ENCODE measurements at regions not wholly inside any gene's neighbourhood (a gene's known extent, or its start where the extent isn't known, plus 50 kb on each side); places are given as distances from the start of the nearest gene placed in this dataset.

DNA sequence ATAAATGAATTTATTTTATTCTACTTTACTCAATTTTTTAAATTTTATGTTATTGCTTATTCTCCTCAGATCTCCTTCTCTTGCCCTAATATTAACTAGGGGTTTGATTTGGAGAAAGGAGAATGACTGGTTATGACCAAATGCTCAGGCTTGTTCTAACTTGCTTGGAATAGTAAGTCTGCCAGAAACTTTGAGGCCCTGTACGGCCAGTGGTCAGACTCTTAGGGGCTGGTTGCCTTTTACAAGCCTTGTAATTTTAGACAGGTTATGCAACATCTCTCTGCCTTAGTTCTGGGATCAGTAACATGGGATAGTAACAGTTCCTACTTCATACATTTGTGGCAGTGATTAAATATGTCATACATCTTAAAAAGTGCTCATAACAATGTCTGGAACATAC lies 279.5 kb downstream of the DUSP10 start:
- Histone ChIP-seq H3K36me3 (no peaks in the 10 kb centered on the region), H3K9me3 (no peaks in the 10 kb centered on the region), H3K27me3 (no peaks in the 10 kb centered on the region), H3K4me1 (ENCODE audit: insufficient read depth) (peaks cover 1% of the 10 kb centered on the region), H3K27ac (no peak overlapping the region), H3K4me3 (no peak overlapping the region)
- intact Hi-C loops (cut with DNase I) = no loop called here
- WGBS, 3 donors = 70 to 92% (median 71%) methylated on average over 1 of the region's 1 CpG
- DNase-seq = no peak
- TF ChIP-seq, protein P1, sequence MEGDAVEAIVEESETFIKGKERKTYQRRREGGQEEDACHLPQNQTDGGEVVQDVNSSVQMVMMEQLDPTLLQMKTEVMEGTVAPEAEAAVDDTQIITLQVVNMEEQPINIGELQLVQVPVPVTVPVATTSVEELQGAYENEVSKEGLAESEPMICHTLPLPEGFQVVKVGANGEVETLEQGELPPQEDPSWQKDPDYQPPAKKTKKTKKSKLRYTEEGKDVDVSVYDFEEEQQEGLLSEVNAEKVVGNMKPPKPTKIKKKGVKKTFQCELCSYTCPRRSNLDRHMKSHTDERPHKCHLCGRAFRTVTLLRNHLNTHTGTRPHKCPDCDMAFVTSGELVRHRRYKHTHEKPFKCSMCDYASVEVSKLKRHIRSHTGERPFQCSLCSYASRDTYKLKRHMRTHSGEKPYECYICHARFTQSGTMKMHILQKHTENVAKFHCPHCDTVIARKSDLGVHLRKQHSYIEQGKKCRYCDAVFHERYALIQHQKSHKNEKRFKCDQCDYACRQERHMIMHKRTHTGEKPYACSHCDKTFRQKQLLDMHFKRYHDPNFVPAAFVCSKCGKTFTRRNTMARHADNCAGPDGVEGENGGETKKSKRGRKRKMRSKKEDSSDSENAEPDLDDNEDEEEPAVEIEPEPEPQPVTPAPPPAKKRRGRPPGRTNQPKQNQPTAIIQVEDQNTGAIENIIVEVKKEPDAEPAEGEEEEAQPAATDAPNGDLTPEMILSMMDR (IDR thresholded peaks at IDR 0.05) = no peak
- TF ChIP-seq POLR2A (IDR thresholded peaks at IDR 0.05) = no peak
- no peak for TF ChIP-seq EP300 (IDR thresholded peaks at IDR 0.05)

DNA sequence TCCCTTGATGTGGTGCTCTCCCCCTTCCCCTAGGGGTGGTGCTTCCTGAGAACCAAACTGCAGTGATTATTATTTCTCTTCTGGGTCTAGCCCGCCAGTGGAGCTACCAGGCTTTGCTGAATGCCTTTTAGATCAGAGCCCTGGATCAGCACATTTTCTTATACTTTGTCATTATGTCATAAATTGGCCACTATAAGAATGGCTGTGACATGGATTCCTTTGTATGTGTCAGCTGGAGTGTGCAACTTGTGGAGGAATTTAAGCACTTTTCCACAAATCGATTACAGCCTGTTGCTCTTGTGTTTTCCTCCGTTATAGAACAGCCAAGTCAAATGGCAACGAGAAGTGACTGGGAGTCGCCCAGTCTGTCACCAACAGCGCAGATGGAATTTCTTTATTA lies 273.3 kb downstream of the DUSP10 start:
- no peaks in the 10 kb centered on the region for H3K27me3 ChIP-seq
- WGBS, 3 donors = 85 to 91% (median 86%) methylated on average over 6 of the region's 6 CpGs
- H3K9me3 ChIP-seq = no peaks in the 10 kb centered on the region
- H3K4me1 ChIP-seq (ENCODE audit: insufficient read depth) = no peaks in the 10 kb centered on the region
- no peak for TF ChIP-seq POLR2A (IDR thresholded peaks at IDR 0.05)
- TF ChIP-seq EP300 (IDR thresholded peaks at IDR 0.05) = no peak
- TF ChIP-seq, protein P1 (IDR thresholded peaks at IDR 0.05) = no peak
- intact Hi-C loops (cut with DNase I) = no loop called here
- no peak overlapping the region for H3K27ac ChIP-seq
- H3K36me3 ChIP-seq = no peaks in the 10 kb centered on the region
- no peak overlapping the region for H3K4me3 ChIP-seq
- no peak for DNase-seq

DNA sequence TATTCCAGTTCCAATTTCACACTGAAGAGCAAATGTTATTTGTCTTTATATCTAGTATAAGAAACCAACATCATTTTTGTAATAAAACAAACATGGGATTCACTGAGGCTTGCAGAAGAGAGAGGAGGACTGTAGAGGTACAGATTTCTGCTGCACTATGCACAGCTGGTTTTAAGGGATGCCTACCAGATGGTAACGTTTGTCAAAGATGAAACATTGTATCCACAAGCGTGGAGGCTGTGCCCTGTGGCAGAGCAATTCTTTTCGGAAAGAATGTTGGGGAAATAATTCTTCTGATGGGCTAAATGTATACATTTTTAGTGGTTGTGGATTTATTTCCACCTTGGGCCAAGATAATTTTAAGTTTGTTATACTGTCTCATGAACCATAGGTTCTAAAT lies 272.4 kb downstream of the DUSP10 start:
- TF ChIP-seq EP300 (IDR thresholded peaks at IDR 0.05) (no peak), POLR2A (IDR thresholded peaks at IDR 0.05) (no peak)
- TF ChIP-seq, protein P1 (IDR thresholded peaks at IDR 0.05) = no peak
- no peaks in the 10 kb centered on the region for H3K27me3 ChIP-seq
- WGBS, 3 donors = 31 to 35% (median 32%) methylated on average over 3 of the region's 3 CpGs
- no peaks in the 10 kb centered on the region for H3K36me3 ChIP-seq
- no peak for DNase-seq
- H3K9me3 ChIP-seq = no peaks in the 10 kb centered on the region
- intact Hi-C loops (cut with DNase I) = no loop called here
- no peaks in the 10 kb centered on the region for H3K4me1 ChIP-seq (ENCODE audit: insufficient read depth)
- H3K4me3 ChIP-seq = no peak overlapping the region
- no peak overlapping the region for H3K27ac ChIP-seq

DNA sequence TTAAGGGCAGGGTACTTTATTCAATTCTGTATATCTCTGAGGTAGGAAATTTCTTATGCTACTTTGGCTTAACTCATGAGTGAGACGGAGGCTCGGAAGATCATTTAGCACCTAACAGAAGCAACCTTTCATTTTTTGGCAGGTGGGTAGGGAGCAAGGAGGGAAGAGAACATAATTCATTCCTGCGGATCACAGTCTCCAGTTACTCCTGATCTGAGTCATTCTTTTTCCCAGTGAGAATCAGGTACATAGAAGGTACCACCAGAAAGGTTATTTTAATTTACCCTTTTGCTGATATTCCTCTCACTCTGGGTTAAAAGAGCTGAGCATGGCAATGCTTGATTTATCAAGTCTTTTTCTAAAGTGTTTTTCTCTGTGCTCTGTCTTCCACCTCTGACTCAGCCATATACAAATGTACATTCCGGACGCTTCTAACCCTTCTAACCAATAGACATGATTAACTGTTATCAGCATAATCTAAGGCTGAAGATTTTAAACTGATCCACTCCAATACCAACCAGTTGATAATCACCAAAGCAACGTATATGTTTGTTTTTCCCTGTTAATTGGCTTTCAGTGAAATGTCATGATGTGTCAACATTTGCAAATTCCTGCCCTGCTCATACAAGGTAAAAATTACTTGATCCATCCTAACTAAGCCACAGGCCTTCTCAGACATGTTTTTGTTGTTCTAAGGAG lies 271.7 kb downstream of the DUSP10 start:
- no peak for DNase-seq
- Histone ChIP-seq H3K27ac (no peak overlapping the region), H3K4me1 (ENCODE audit: insufficient read depth) (no peaks in the 10 kb centered on the region), H3K9me3 (no peaks in the 10 kb centered on the region), H3K27me3 (no peaks in the 10 kb centered on the region), H3K36me3 (no peaks in the 10 kb centered on the region), H3K4me3 (no peak overlapping the region)
- TF ChIP-seq, protein P1 (IDR thresholded peaks at IDR 0.05) = no peak
- no peak for TF ChIP-seq POLR2A (IDR thresholded peaks at IDR 0.05)
- TF ChIP-seq EP300 (IDR thresholded peaks at IDR 0.05) = no peak
- intact Hi-C loops (cut with DNase I) = loop anchor here in 1 of 4 donors (10.0 kb wide), 1 partner anchor 985 kb away; no protein-coding TSS in a partner anchor
- 41 to 45% (median 45%) methylated on average over 6 of the region's 6 CpGs for WGBS, 3 donors
